Parathyroid adenoma (tissue), 2 donors: ENCODE measurements at regions not wholly inside any gene's neighbourhood (a gene's known extent, or its start where the extent isn't known, plus 50 kb on each side); places are given as distances from the start of the nearest gene placed in this dataset.

Experiments used
- H2AFZ ChIP-seq: fragments of 300-600 bp; sonication (generic); one replicate; pipeline ENCODE4 v1.7.0; 2017; ENCODE audit warnings: antibody characterized with exemption, mild to moderate bottlenecking
- H3K27ac ChIP-seq: fragments of 300-600 bp; sonication (generic); one replicate; pipeline ENCODE4 v1.7.0; 2017
- H3K27me3 ChIP-seq: fragments of 300-600 bp; sonication (generic); one replicate; pipeline ENCODE4 v1.7.0; 2017; ENCODE audit warnings: low read length; ENCODE audit not compliant: control insufficient read depth, insufficient read depth
- H3K36me3 ChIP-seq: fragments of 300-600 bp; sonication (generic); one replicate; pipeline ENCODE4 v1.7.0; 2017; ENCODE audit warnings: low read length; ENCODE audit not compliant: control insufficient read depth, insufficient read depth
- H3K4me1 ChIP-seq: fragments of 300-600 bp; sonication (generic); one replicate; pipeline ENCODE4 v1.7.0; 2017; ENCODE audit warnings: control low read depth
- H3K4me2 ChIP-seq: fragments of 300-600 bp; sonication (generic); one replicate; pipeline ENCODE4 v1.7.0; 2017; ENCODE audit warnings: low read length
- H3K4me3 ChIP-seq: fragments of 300-600 bp; sonication (generic); one replicate; pipeline ENCODE4 v1.7.0; 2017; ENCODE audit warnings: low read depth, low read length
- H3K79me2 ChIP-seq: fragments of 300-600 bp; sonication (generic); one replicate; pipeline ENCODE4 v1.7.0; 2017; ENCODE audit warnings: control low read depth
- H3K9ac ChIP-seq: fragments of 300-600 bp; sonication (generic); one replicate; pipeline ENCODE4 v1.7.0; 2017; ENCODE audit warnings: mild to moderate bottlenecking
- H3K9me3 ChIP-seq: fragments of 300-600 bp; sonication (generic); one replicate; pipeline ENCODE4 v1.7.0; 2017; ENCODE audit warnings: low read length; ENCODE audit not compliant: control insufficient read depth
- CTCF ChIP-seq: fragments of 300-600 bp; sonication (generic); IDR thresholded peaks from one replicate; pipeline ENCODE4 v1.7.0; 2017; ENCODE audit warnings: antibody characterized with exemption, mild to moderate bottlenecking
- donor health status: primary hyperparathyroidism.

- Histone ChIP-seq H3K4me2 (no peak overlapping the region), H3K36me3 (no peaks in the 10 kb centered on the region), H3K4me3 (no peak overlapping the region), H3K79me2 (no peaks in the 10 kb centered on the region), H3K4me1 (no peaks in the 10 kb centered on the region), H3K27ac (no peak overlapping the region), H3K9ac (no peak overlapping the region), H3K9me3 (no peaks in the 10 kb centered on the region), H2AFZ (no peak overlapping the region), H3K27me3 (no peaks in the 10 kb centered on the region)
- TF ChIP-seq CTCF = no peak
Measured at GRCh38 chr10:130368761-130369560, 232.8 kb downstream of the GLRX3 start.

GRCh38 chr10:130369645-130370381 is 233.6 kb downstream of the GLRX3 start:
- H3K36me3 ChIP-seq = no peaks in the 10 kb centered on the region
- no peak overlapping the region for H3K27ac ChIP-seq
- H3K27me3 ChIP-seq = no peaks in the 10 kb centered on the region
- no peaks in the 10 kb centered on the region for H3K79me2 ChIP-seq
- H2AFZ ChIP-seq = no peak overlapping the region
- no peak overlapping the region for H3K9ac ChIP-seq
- H3K4me3 ChIP-seq = no peak overlapping the region
- no peaks in the 10 kb centered on the region for H3K9me3 ChIP-seq
- no peak overlapping the region for H3K4me2 ChIP-seq
- TF ChIP-seq CTCF = no peak
- no peaks in the 10 kb centered on the region for H3K4me1 ChIP-seq

GRCh38 chr10:130370721-130371120 is 234.5 kb downstream of the GLRX3 start:
- H3K4me3 ChIP-seq = no peak overlapping the region
- H3K79me2 ChIP-seq = no peaks in the 10 kb centered on the region
- no peaks in the 10 kb centered on the region for H3K36me3 ChIP-seq
- H3K4me1 ChIP-seq = no peaks in the 10 kb centered on the region
- H3K27me3 ChIP-seq = no peaks in the 10 kb centered on the region
- no peak overlapping the region for H2AFZ ChIP-seq
- no peak overlapping the region for H3K27ac ChIP-seq
- H3K9me3 ChIP-seq = no peaks in the 10 kb centered on the region
- no peak overlapping the region for H3K4me2 ChIP-seq
- TF ChIP-seq CTCF = no peak
- no peak overlapping the region for H3K9ac ChIP-seq

- no peaks in the 10 kb centered on the region for H3K36me3 ChIP-seq
- H3K4me1 ChIP-seq = no peaks in the 10 kb centered on the region
- TF ChIP-seq CTCF = no peak
- no peaks in the 10 kb centered on the region for H3K79me2 ChIP-seq
- H3K9ac ChIP-seq = no peak overlapping the region
- H3K4me2 ChIP-seq = no peak overlapping the region
- H3K9me3 ChIP-seq = no peaks in the 10 kb centered on the region
- no peak overlapping the region for H3K27ac ChIP-seq
- no peaks in the 10 kb centered on the region for H3K27me3 ChIP-seq
- H3K4me3 ChIP-seq = no peak overlapping the region
- H2AFZ ChIP-seq = no peak overlapping the region
Measured at GRCh38 chr10:130371156-130371555, 235.0 kb downstream of the GLRX3 start.
